ENCODE measurements at regions not wholly inside any gene's neighbourhood (a gene's known extent, or its start where the extent isn't known, plus 50 kb on each side); places are given as distances from the start of the nearest gene placed in this dataset.

- H4K20me1 ChIP-seq (ENCODE audit: insufficient read depth, poor library complexity, severe bottlenecking), result no peaks in the 10 kb centered on the region
- H2AFZ ChIP-seq, result no peak overlapping the region
- no peak overlapping the region for H3K27ac ChIP-seq
- WGBS (ENCODE audit: low lambda C conversion rate, missing lambda C conversion rate), result 85% methylated on average over 4 of the region's 4 CpGs
- TF ChIP-seq CTCF (IDR thresholded peaks at IDR 0.05; ENCODE audit: poor library complexity) (no peak), EZH2 (IDR thresholded peaks at IDR 0.05; ENCODE audit: borderline replicate concordance) (no peak), EZH2phosphoT487 (IDR thresholded peaks at IDR 0.05; ENCODE audit: low read depth, severe bottlenecking, unreplicated experiment) (no peak)
- no peaks in the 10 kb centered on the region for H3K9me2 ChIP-seq (replicated peaks; ENCODE audit: insufficient read depth)
- no peak overlapping the region for H3K4me3 ChIP-seq
- H3K27me3 ChIP-seq, result no peaks in the 10 kb centered on the region
- no peak for DNase-seq (ENCODE audit: low spot score)
- H3K4me1 ChIP-seq (ENCODE audit: insufficient read depth), result no peaks in the 10 kb centered on the region
- H3K36me3 ChIP-seq (replicated peaks; ENCODE audit: insufficient read depth, low read depth), result no peaks in the 10 kb centered on the region
- H3K79me2 ChIP-seq, result no peaks in the 10 kb centered on the region
- no peaks in the 10 kb centered on the region for H3K9me3 ChIP-seq (ENCODE audit: low read depth)
- H3K4me2 ChIP-seq, result no peak overlapping the region
Measured at GRCh38 chr16:74183601-74184360, 112.8 kb upstream of the PSMD7 start.

GRCh38 chr16:74169687-74170376, 126.8 kb upstream of the PSMD7 start:
- Histone ChIP-seq H3K4me3 (no peak overlapping the region), H3K79me2 (no peaks in the 10 kb centered on the region), H3K4me2 (peak overlapping the region; percentile 58), H2AFZ (no peak overlapping the region), H3K27me3 (no peaks in the 10 kb centered on the region), H4K20me1 (ENCODE audit: insufficient read depth, poor library complexity, severe bottlenecking) (no peaks in the 10 kb centered on the region), H3K27ac (peak overlapping the region; percentile 61), H3K9me2 (replicated peaks; ENCODE audit: insufficient read depth) (no peaks in the 10 kb centered on the region), H3K4me1 (ENCODE audit: insufficient read depth) (no peaks in the 10 kb centered on the region), H3K36me3 (replicated peaks; ENCODE audit: insufficient read depth, low read depth) (no peaks in the 10 kb centered on the region), H3K9me3 (ENCODE audit: low read depth) (no peaks in the 10 kb centered on the region)
- peak; percentile 63 for DNase-seq (ENCODE audit: low spot score)
- TF ChIP-seq EZH2 (IDR thresholded peaks at IDR 0.05; ENCODE audit: borderline replicate concordance), result no peak
- no peak for TF ChIP-seq EZH2phosphoT487 (IDR thresholded peaks at IDR 0.05; ENCODE audit: low read depth, severe bottlenecking, unreplicated experiment)
- no peak for TF ChIP-seq CTCF (IDR thresholded peaks at IDR 0.05; ENCODE audit: poor library complexity)
- 28% methylated on average over 8 of the region's 8 CpGs for WGBS (ENCODE audit: low lambda C conversion rate, missing lambda C conversion rate)

DNA sequence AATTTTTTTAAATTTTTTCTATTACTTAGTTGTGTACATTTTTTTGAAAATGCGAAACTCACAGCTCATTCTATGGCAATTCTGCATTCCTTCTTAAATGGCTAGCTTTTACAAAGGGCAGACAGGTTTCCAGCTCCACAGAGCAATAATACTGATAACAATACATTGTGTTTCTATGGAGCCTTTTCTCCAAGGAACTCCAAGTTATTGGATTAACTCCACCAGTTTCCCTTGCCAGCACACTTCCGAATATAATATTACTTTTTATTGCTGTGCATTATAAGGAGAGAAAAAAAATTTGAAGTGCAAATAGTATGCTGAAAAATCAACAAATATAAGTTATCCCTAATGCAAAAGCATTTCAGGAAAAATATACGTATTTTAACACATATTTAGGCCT, 127.5 kb upstream of the PSMD7 start:
- no peaks in the 10 kb centered on the region for H3K4me1 ChIP-seq (ENCODE audit: insufficient read depth)
- H3K9me3 ChIP-seq (ENCODE audit: low read depth), result no peaks in the 10 kb centered on the region
- H3K4me2 ChIP-seq, result no peak overlapping the region
- no peaks in the 10 kb centered on the region for H3K9me2 ChIP-seq (replicated peaks; ENCODE audit: insufficient read depth)
- H4K20me1 ChIP-seq (ENCODE audit: insufficient read depth, poor library complexity, severe bottlenecking), result no peaks in the 10 kb centered on the region
- DNase-seq (ENCODE audit: low spot score), result no peak
- no peak overlapping the region for H3K4me3 ChIP-seq
- H3K27me3 ChIP-seq, result no peaks in the 10 kb centered on the region
- TF ChIP-seq EZH2 (IDR thresholded peaks at IDR 0.05; ENCODE audit: borderline replicate concordance) (no peak), EZH2phosphoT487 (IDR thresholded peaks at IDR 0.05; ENCODE audit: low read depth, severe bottlenecking, unreplicated experiment) (no peak), CTCF (IDR thresholded peaks at IDR 0.05; ENCODE audit: poor library complexity) (no peak)
- no peaks in the 10 kb centered on the region for H3K79me2 ChIP-seq
- no peaks in the 10 kb centered on the region for H3K36me3 ChIP-seq (replicated peaks; ENCODE audit: insufficient read depth, low read depth)
- WGBS (ENCODE audit: low lambda C conversion rate, missing lambda C conversion rate), result 89% methylated on average over 3 of the region's 3 CpGs
- H2AFZ ChIP-seq, result no peak overlapping the region
- peak overlapping the region; percentile 40 for H3K27ac ChIP-seq
